Glomerular visceral epithelial cell (primary cell): ENCODE measurements at regions not wholly inside any gene's neighbourhood (a gene's known extent, or its start where the extent isn't known, plus 50 kb on each side); places are given as distances from the start of the nearest gene placed in this dataset.
"Not testable (repeated sequence)": the region's sequence is repeated elsewhere in the genome, so short reads cannot be mapped to it uniquely, and the experiment has no call there.

ENCODE experiments used
- DNase-seq: peaks from one replicate; pipeline ENCODE4 v3.0.0-alpha.2; 2016; ENCODE audit errors: extremely low spot score

GRCh38 chr2:105498281-105498846 lies 99.5 kb upstream of the FHL2 start:
- DNase-seq: no peak

- DNase-seq: no peak
Measured at GRCh38 chr2:105497094-105497493, 98.2 kb upstream of the FHL2 start.

- DNase-seq: no peak
Measured at GRCh38 chr2:105496271-105496670, 97.4 kb upstream of the FHL2 start.

GRCh38 chr2:105494683-105495425 lies 96.0 kb upstream of the FHL2 start:
- no peak for DNase-seq

- no peak for DNase-seq
Measured at GRCh38 chr2:105490956-105491355, 92.1 kb upstream of the FHL2 start.

GRCh38 chr2:105490204-105490603 lies 91.4 kb upstream of the FHL2 start:
- no peak for DNase-seq

GRCh38 chr2:105489168-105489878 lies 90.5 kb upstream of the FHL2 start:
- no peak for DNase-seq

- no peak for DNase-seq
Measured at GRCh38 chr2:105488285-105488684, 89.4 kb upstream of the FHL2 start.

GRCh38 chr2:105487142-105488069 lies 88.6 kb upstream of the FHL2 start:
- peak; percentile 61 for DNase-seq

- DNase-seq: no peak
Measured at GRCh38 chr2:105486762-105487141, 87.9 kb upstream of the FHL2 start.

- no peak for DNase-seq
Measured at GRCh38 chr2:105478670-105479069, 79.8 kb upstream of the FHL2 start.

GRCh38 chr2:105477050-105477620 lies 78.3 kb upstream of the FHL2 start:
- DNase-seq: not testable (repeated sequence)

GRCh38 chr2:105473011-105473410 lies 74.2 kb upstream of the FHL2 start:
- no peak for DNase-seq

- no peak for DNase-seq
Measured at GRCh38 chr2:105470979-105471378, 72.1 kb upstream of the FHL2 start.

GRCh38 chr2:105469781-105470180 lies 70.9 kb upstream of the FHL2 start:
- no peak for DNase-seq

GRCh38 chr2:105468582-105469042 lies 69.8 kb upstream of the FHL2 start:
- no peak for DNase-seq

- DNase-seq: no peak
Measured at GRCh38 chr2:105464325-105464724, 65.5 kb upstream of the FHL2 start.

- DNase-seq: no peak
Measured at GRCh38 chr2:105460048-105460732, 61.3 kb upstream of the FHL2 start.

- DNase-seq: no peak
Measured at GRCh38 chr2:105458076-105458475, 59.2 kb upstream of the FHL2 start.

- DNase-seq: peak; percentile 100
Measured at GRCh38 chr2:105455488-105456003, 56.7 kb upstream of the FHL2 start.
